K562 (cell line): ENCODE measurements at regions not wholly inside any gene's neighbourhood (a gene's known extent, or its start where the extent isn't known, plus 50 kb on each side); places are given as distances from the start of the nearest gene placed in this dataset.

ENCODE experiments used
- ATAC-seq: fragments of 200-7000 bp; cut with Tn5 transposase; 3 replicates; pipeline ENCODE4 v1.9.1; 2020; ENCODE audit warnings: moderate library complexity
- BruUV-seq: library from RNA; stranded (reverse); fragments of 400-500 nt; replicated peaks from 2 replicates; lab custom pipeline; 2021; lab: Mats Ljungman, UMichigan
- CTCF ChIA-PET: fragments of 300-600 bp; formaldehyde crosslinking; extraction: SDS; loops from one replicate; lab custom pipeline; 2021; ENCODE audit warnings: low intra/inter-chr PET ratio; lab: Yijun Ruan, JAX
- POLR2A ChIA-PET: fragments of 300-600, 350-650 bp; sonication (Branson Sonifier 250); formaldehyde crosslinking; extraction: SDS; loops from one replicate; lab custom pipeline; 2021; ENCODE audit warnings: antibody characterized with exemption, inconsistent platforms; lab: Yijun Ruan, JAX
- DNase-seq, 4 experiments: peaks; one replicate each; pipeline versions ENCODE4 v3.0.0 to v3.0.0-alpha.2; 2011 to 2018; ENCODE audit warnings: low spot score in 3 of 4, mixed read lengths in 3 of 4; ENCODE audit errors: extremely low read depth in 1 of 4
- FAIRE-seq: peaks from 2 replicates; lab custom pipeline; 2011; peaks lifted over from hg19 to GRCh38; lab: Jason Lieb, UNC
- H2AFZ ChIP-seq: 2 replicates; pipeline ENCODE4 v1.6.0; 2011; ENCODE audit warnings: low read depth, low read length, control low read depth, inconsistent platforms
- H3K27ac ChIP-seq: fragments of 200-600 bp; 3 replicates; pipeline ENCODE4 v1.8.0; 2011; ENCODE audit warnings: low read depth, mild to moderate bottlenecking, control low read depth, inconsistent platforms, low read length, moderate library complexity, mixed read lengths; ENCODE audit errors: extremely low read depth
- H3K27me3 ChIP-seq, 2 experiments: fragments of 300-600 bp in 1 of 2; 2 replicates in 1 of 2; 3 replicates in 1 of 2; pipeline versions ENCODE4 v1.6.0 to v1.8.0; 2011; ENCODE audit warnings: inconsistent platforms in 2 of 2, low read length in 2 of 2, mild to moderate bottlenecking in 1 of 2, mixed read lengths in 1 of 2, moderate library complexity in 1 of 2; ENCODE audit not compliant: control insufficient read depth in 2 of 2, insufficient read depth in 2 of 2
- H3K36me3 ChIP-seq: fragments of 300-600 bp; 3 replicates; pipeline ENCODE4 v1.8.0; 2011; ENCODE audit warnings: mild to moderate bottlenecking, low read length, inconsistent platforms; ENCODE audit not compliant: control insufficient read depth, insufficient read depth
- H3K4me1 ChIP-seq, 2 experiments: fragments of 200-600 bp in 1 of 2; replicated peaks in 1 of 2; 2 replicates in 1 of 2; 3 replicates in 1 of 2; pipeline versions ENCODE4 v1.5.1 to v1.8.0; 2011; ENCODE audit warnings: inconsistent platforms in 2 of 2, low read length in 2 of 2, mild to moderate bottlenecking in 1 of 2, mixed read lengths in 1 of 2, moderate library complexity in 1 of 2; ENCODE audit not compliant: control insufficient read depth in 2 of 2, insufficient read depth in 2 of 2
- H3K4me2 ChIP-seq: 2 replicates; pipeline ENCODE4 v1.6.1; 2011; ENCODE audit warnings: low read length, control low read depth, inconsistent platforms, mixed read lengths; ENCODE audit not compliant: insufficient read depth
- H3K4me3 ChIP-seq: fragments of 200-600 bp; sonication (generic), shearing (Covaris generic); 2 replicates; pipeline ENCODE4 v1.5.1; 2016; ENCODE audit warnings: control low read depth, inconsistent platforms
- H3K79me2 ChIP-seq: fragments of 200-600 bp; 3 replicates; pipeline ENCODE4 v1.8.0; 2011; ENCODE audit warnings: low read length, inconsistent platforms; ENCODE audit not compliant: control insufficient read depth, insufficient read depth
- H3K9ac ChIP-seq, 2 experiments: 2 replicates each; pipeline versions ENCODE4 v1.6.0 to v1.6.1; 2011; ENCODE audit warnings: low read depth in 2 of 2, low read length in 2 of 2, control low read depth in 1 of 2, inconsistent platforms in 1 of 2, mild to moderate bottlenecking in 1 of 2, mixed read lengths in 1 of 2; ENCODE audit not compliant: insufficient read depth in 1 of 2
- H3K9me1 ChIP-seq: one replicate; pipeline ENCODE4 v1.6.0; 2011; ENCODE audit warnings: inconsistent platforms, mild to moderate bottlenecking, low read length, moderate library complexity; ENCODE audit not compliant: control insufficient read depth, insufficient read depth
- H3K9me3 ChIP-seq: replicated peaks from 2 replicates; pipeline ENCODE4 v1.5.1; 2011; ENCODE audit warnings: low read depth, low read length, inconsistent platforms; ENCODE audit not compliant: control insufficient read depth, insufficient read depth
- H4K20me1 ChIP-seq: replicated peaks from 2 replicates; pipeline ENCODE4 v1.6.1; 2011; ENCODE audit warnings: low read length, inconsistent platforms, mixed read lengths; ENCODE audit not compliant: control insufficient read depth, insufficient read depth
- ADNP ChIP-seq: fragments of 200-800 bp; sonication (Bioruptor generic); IDR thresholded peaks from 2 replicates; pipeline ENCODE4 v1.6.1; 2016; ENCODE audit warnings: missing genetic modification characterization, missing compliant biosample characterization
- CCAR2 ChIP-seq: fragments of 200-400 bp; formaldehyde crosslinking; IDR thresholded peaks from 2 replicates; pipeline ENCODE4 v1.6.1; 2017; ENCODE audit warnings: mild to moderate bottlenecking, low read depth, low read length
- ERF ChIP-seq: fragments of 450-650 bp; formaldehyde crosslinking; IDR thresholded peaks from 2 replicates; pipeline ENCODE4 v1.4.0; 2020; ENCODE audit warnings: mild to moderate bottlenecking, mixed read lengths
- ETV1 ChIP-seq: fragments of 450-650 bp; conservative IDR thresholded peaks from 2 replicates; pipeline ENCODE4 v1.6.1; 2016; ENCODE audit warnings: missing genetic modification characterization, control low read depth, low read depth, missing compliant biosample characterization
- FOXJ3 ChIP-seq: sonication (generic); formaldehyde crosslinking; IDR thresholded peaks from 2 replicates; pipeline ENCODE4 v1.4.0; 2020; ENCODE audit warnings: mild to moderate bottlenecking, missing genetic modification reagents
- HNRNPLL ChIP-seq: fragments of 200-400 bp; formaldehyde crosslinking; IDR thresholded peaks from 2 replicates; pipeline ENCODE4 v1.6.1; 2017; ENCODE audit warnings: low read length, low read depth, mild to moderate bottlenecking; ENCODE audit not compliant: poor library complexity, severe bottlenecking
- IFI16 ChIP-seq: fragments of 250-450 bp; sonication (Bioruptor Pico); IDR thresholded peaks from 2 replicates; pipeline ENCODE4 v2.1.2; 2022; ENCODE audit warnings: mild to moderate bottlenecking, inconsistent platforms
- LEF1 ChIP-seq: fragments of 450-650 bp; IDR thresholded peaks from 2 replicates; pipeline ENCODE4 v1.6.1; 2016; ENCODE audit warnings: mild to moderate bottlenecking
- MTF1 ChIP-seq: fragments of 250-450 bp; sonication (Bioruptor Pico); IDR thresholded peaks from 2 replicates; pipeline ENCODE4 v1.9.0; 2021; ENCODE audit warnings: moderate library complexity, mild to moderate bottlenecking, inconsistent platforms, borderline replicate concordance
- SAP30 ChIP-seq: fragments of 200-600 bp; sonication (generic); IDR thresholded peaks from 2 replicates; pipeline ENCODE4 v1.6.1; 2012; ENCODE audit warnings: borderline replicate concordance, low read depth, mild to moderate bottlenecking, moderate library complexity, low read length, control low read depth, inconsistent platforms; ENCODE audit not compliant: insufficient read depth, poor library complexity, severe bottlenecking
- ZFP30 ChIP-seq: fragments of 250-450 bp; sonication (Bioruptor Pico); IDR thresholded peaks from 2 replicates; pipeline ENCODE4 v1.8.0; 2022; ENCODE audit warnings: moderate library complexity, mild to moderate bottlenecking, inconsistent platforms, borderline replicate concordance
- ZNF316 ChIP-seq: fragments of 450-650 bp; IDR thresholded peaks from 2 replicates; pipeline ENCODE4 v1.6.1; 2016
- ZNF436 ChIP-seq: fragments of 250-450, 450-650 bp; sonication (Bioruptor Pico); formaldehyde crosslinking; IDR thresholded peaks from 2 replicates; pipeline ENCODE4 v1.7.0; 2020; ENCODE audit warnings: mild to moderate bottlenecking
- WGBS: fragments of 100-300 bp; shearing (Covaris generic); methylation state at CpG from one replicate; pipeline ENCODE4 v1.1.6; 2016; ENCODE audit warnings: low coverage, mixed read lengths; ENCODE audit not compliant: insufficient coverage; ENCODE audit errors: missing lambda C conversion rate; 5-methylcytosine and 5-hydroxymethylcytosine counted together
- in situ Hi-C: fragments of 300-500 bp; cut with MboI; formaldehyde crosslinking; loops from 4 replicates; pipeline ENCODE4 v1.15.0; 2018; ENCODE audit warnings: inconsistent platforms, mixed read lengths
- intact Hi-C: fragments of 100-400 bp; cut with micrococcal nuclease; formaldehyde crosslinking; loops from 2 replicates; pipeline ENCODE4 v1.14.2; 2022
- TF ChIP-seq, protein P1 (sequence below), 2 experiments: fragments of 450-650 bp; IDR thresholded peaks; 2 replicates each; pipeline ENCODE4 v1.6.1; 2016; ENCODE audit warnings: mild to moderate bottlenecking in 2 of 2, borderline replicate concordance in 1 of 2, low read depth in 1 of 2, moderate library complexity in 1 of 2

DNA sequence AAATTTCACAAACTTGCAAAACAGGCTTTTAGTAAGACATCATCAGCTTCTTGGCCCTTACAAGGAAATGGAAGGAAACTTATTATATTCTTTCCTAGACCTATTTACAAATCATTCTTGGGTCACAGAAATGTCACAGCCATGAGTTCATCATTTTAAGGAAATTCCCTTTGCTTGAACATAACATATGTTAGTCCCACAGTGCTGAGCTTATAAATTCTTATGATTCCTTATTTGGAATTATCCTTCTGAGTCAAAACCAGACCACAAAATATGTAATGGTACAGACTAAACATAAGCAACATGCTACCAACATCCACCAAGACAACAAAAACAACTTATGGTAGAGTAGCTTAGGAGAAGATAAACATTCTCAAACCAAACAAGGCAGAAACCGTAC lies 236.9 kb upstream of the CTSO start:
- H3K79me2 ChIP-seq = no peaks in the 10 kb centered on the region
- intact Hi-C loops = no loop called here
- no peaks in the 10 kb centered on the region for H4K20me1 ChIP-seq
- in situ Hi-C loops = no loop called here
- BruUV-seq = no TSS peak
- TF ChIP-seq SAP30 = no peak
- no peak for TF ChIP-seq ETV1 (tag)
- no peak for TF ChIP-seq FOXJ3 (CRISPR knock-in tag)
- TF ChIP-seq ZNF436 (CRISPR knock-in tag) = no peak
- TF ChIP-seq IFI16 (CRISPR knock-in tag) = no peak
- TF ChIP-seq LEF1 = no peak
- no peak for TF ChIP-seq ERF (CRISPR knock-in tag)
- no peak for TF ChIP-seq HNRNPLL
- TF ChIP-seq ZNF316 = no peak
- no peak for TF ChIP-seq ADNP (tag)
- TF ChIP-seq CCAR2 = no peak
- no peak for TF ChIP-seq ZFP30 (CRISPR knock-in tag)
- no peak for TF ChIP-seq MTF1 (CRISPR knock-in tag)
- TF ChIP-seq, protein P1, sequence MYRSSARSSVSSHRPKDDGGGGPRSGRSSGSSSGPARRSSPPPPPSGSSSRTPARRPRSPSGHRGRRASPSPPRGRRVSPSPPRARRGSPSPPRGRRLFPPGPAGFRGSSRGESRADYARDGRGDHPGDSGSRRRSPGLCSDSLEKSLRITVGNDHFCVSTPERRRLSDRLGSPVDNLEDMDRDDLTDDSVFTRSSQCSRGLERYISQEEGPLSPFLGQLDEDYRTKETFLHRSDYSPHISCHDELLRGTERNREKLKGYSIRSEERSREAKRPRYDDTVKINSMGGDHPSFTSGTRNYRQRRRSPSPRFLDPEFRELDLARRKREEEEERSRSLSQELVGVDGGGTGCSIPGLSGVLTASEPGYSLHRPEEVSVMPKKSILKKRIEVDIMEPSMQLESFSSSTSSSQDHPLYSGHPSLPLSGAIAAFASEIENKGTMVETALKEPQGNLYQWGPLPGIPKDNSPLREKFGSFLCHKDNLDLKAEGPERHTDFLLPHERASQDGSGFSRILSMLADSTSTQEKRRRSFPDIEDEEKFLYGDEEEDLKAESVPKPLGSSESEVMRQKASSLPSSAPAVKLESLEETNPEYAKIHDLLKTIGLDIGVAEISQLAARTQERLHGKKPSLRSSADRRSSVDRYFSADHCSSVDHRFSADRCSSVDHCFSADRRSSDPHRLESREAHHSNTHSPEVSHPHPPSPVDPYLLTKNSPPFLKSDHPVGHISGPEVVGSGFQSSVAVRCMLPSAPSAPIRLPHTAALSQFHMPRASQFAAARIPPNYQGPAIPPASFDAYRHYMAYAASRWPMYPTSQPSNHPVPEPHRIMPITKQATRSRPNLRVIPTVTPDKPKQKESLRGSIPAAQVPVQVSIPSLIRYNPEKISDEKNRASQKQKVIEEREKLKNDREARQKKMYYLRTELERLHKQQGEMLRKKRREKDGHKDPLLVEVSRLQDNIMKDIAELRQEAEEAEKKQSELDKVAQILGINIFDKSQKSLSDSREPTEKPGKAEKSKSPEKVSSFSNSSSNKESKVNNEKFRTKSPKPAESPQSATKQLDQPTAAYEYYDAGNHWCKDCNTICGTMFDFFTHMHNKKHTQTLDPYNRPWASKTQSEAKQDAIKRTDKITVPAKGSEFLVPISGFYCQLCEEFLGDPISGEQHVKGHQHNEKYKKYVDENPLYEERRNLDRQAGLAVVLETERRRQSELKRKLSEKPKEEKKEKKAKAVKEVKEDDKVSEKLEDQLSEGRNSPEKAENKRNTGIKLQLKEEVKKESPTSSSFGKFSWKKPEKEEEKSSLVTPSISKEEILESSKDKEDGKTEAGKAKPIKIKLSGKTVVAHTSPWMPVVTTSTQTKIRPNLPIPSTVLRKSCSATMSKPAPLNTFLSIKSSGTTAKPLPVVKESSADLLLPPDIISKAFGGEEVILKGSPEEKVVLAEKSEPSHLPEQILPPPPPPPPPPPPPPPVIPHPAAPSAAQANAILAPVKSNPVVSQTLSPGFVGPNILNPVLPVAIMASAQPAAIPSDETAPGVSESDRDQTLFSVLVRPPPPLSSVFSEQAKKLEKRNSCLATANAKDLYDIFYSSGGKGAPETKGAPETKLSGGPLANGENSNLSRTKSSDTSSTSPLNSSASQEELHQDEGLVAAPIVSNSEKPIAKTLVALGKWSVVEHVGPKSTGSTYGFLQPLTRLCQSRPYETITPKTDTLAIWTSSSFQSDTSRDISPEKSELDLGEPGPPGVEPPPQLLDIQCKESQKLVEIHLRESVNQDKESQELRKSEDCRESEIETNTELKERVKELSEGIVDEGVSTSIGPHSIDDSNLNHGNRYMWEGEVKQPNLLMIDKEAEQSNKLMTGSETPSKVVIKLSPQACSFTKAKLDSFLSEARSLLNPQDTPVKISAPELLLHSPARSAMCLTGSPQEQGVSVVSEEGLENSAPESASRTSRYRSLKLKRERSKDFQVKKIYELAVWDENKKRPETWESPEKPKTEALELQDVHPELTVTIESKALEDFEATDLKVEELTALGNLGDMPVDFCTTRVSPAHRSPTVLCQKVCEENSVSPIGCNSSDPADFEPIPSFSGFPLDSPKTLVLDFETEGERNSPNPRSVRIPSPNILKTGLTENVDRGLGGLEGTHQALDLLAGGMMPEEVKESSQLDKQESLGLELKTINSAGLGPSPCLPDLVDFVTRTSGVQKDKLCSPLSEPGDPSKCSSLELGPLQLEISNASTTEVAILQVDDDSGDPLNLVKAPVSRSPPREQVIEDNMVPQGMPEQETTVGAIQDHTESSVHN (IDR thresholded peaks at IDR 0.05; ENCODE audit: borderline replicate concordance in 1 of 2, low read depth in 1 of 2) = no peak
- FAIRE-seq = no peak
- WGBS = 10% methylated on average over 1 of the region's 1 CpG
- ChIA-PET CTCF (no interaction called here), POLR2A (no interaction called here)
- no peak for ATAC-seq
- H3K9ac ChIP-seq = no peak overlapping the region
- H3K4me2 ChIP-seq = no peak overlapping the region
- no peak overlapping the region for H2AFZ ChIP-seq
- no peak for DNase-seq
- H3K9me1 ChIP-seq = no peaks in the 10 kb centered on the region
- H3K27me3 ChIP-seq = no peaks in the 10 kb centered on the region
- no peaks in the 10 kb centered on the region for H3K36me3 ChIP-seq
- H3K27ac ChIP-seq = no peak overlapping the region
- no peak overlapping the region for H3K4me3 ChIP-seq
- H3K4me1 ChIP-seq = no peaks in the 10 kb centered on the region
- no peaks in the 10 kb centered on the region for H3K9me3 ChIP-seq
